ENCODE measurements at regions not wholly inside any gene's neighbourhood (a gene's known extent, or its start where the extent isn't known, plus 50 kb on each side); places are given as distances from the start of the nearest gene placed in this dataset.
"Not testable (repeated sequence)": the region's sequence is repeated elsewhere in the genome, so short reads cannot be mapped to it uniquely, and the experiment has no call there.

GRCh38 chr4:114323841-114324240 lies 274.8 kb upstream of the UGT8 start:
- TF ChIP-seq POLR2A (IDR thresholded peaks at IDR 0.05; ENCODE audit: low read depth, low read length) = no peak
- DNase-seq (ENCODE audit: insufficient read length, low spot score) (no peak), FAIRE-seq (no peak)

- no peak for FAIRE-seq
- no peak for DNase-seq (ENCODE audit: insufficient read length, low spot score)
- no peak for TF ChIP-seq POLR2A (IDR thresholded peaks at IDR 0.05; ENCODE audit: low read depth, low read length)
Measured at GRCh38 chr4:114326358-114326757, 272.2 kb upstream of the UGT8 start.

GRCh38 chr4:114332119-114332518 lies 266.5 kb upstream of the UGT8 start:
- DNase-seq (ENCODE audit: insufficient read length, low spot score) (no peak), FAIRE-seq (no peak)
- TF ChIP-seq POLR2A (IDR thresholded peaks at IDR 0.05; ENCODE audit: low read depth, low read length) = no peak

GRCh38 chr4:114334363-114334762 lies 264.2 kb upstream of the UGT8 start:
- DNase-seq (ENCODE audit: insufficient read length, low spot score); FAIRE-seq: not testable (repeated sequence)

- TF ChIP-seq POLR2A (IDR thresholded peaks at IDR 0.05; ENCODE audit: low read depth, low read length) = no peak
- DNase-seq (ENCODE audit: insufficient read length, low spot score) = no peak
- no peak for FAIRE-seq
Measured at GRCh38 chr4:114334884-114335330, 263.7 kb upstream of the UGT8 start.

- DNase-seq (ENCODE audit: insufficient read length, low spot score) (no peak), FAIRE-seq (no peak)
- TF ChIP-seq POLR2A (IDR thresholded peaks at IDR 0.05; ENCODE audit: low read depth, low read length) = no peak
Measured at GRCh38 chr4:114335339-114335738, 263.3 kb upstream of the UGT8 start.

- no peak for TF ChIP-seq POLR2A (IDR thresholded peaks at IDR 0.05; ENCODE audit: low read depth, low read length)
- DNase-seq (ENCODE audit: insufficient read length, low spot score) (no peak), FAIRE-seq (no peak)
Measured at GRCh38 chr4:114343015-114343414, 255.6 kb upstream of the UGT8 start.

- DNase-seq (ENCODE audit: insufficient read length, low spot score) = no peak
- peak; percentile 52 for FAIRE-seq
- TF ChIP-seq POLR2A (IDR thresholded peaks at IDR 0.05; ENCODE audit: low read depth, low read length) = no peak
Measured at GRCh38 chr4:114349543-114350175, 248.9 kb upstream of the UGT8 start.

GRCh38 chr4:114358901-114359300 lies 239.7 kb upstream of the UGT8 start:
- TF ChIP-seq POLR2A (IDR thresholded peaks at IDR 0.05; ENCODE audit: low read depth, low read length) = no peak
- DNase-seq (ENCODE audit: insufficient read length, low spot score) = no peak
- no peak for FAIRE-seq

GRCh38 chr4:114361249-114361648 lies 237.4 kb upstream of the UGT8 start:
- DNase-seq (ENCODE audit: insufficient read length, low spot score) = no peak
- TF ChIP-seq POLR2A (IDR thresholded peaks at IDR 0.05; ENCODE audit: low read depth, low read length) = no peak
- peak; percentile 23 for FAIRE-seq

GRCh38 chr4:114364857-114365256 lies 233.8 kb upstream of the UGT8 start:
- no peak for TF ChIP-seq POLR2A (IDR thresholded peaks at IDR 0.05; ENCODE audit: low read depth, low read length)
- FAIRE-seq (no peak), DNase-seq (ENCODE audit: insufficient read length, low spot score) (no peak)

- no peak for FAIRE-seq
Measured at GRCh38 chr4:114365591-114365990, 233.0 kb upstream of the UGT8 start.

GRCh38 chr4:114366368-114366767 lies 232.2 kb upstream of the UGT8 start:
- no peak for DNase-seq (ENCODE audit: insufficient read length, low spot score)
- TF ChIP-seq POLR2A (IDR thresholded peaks at IDR 0.05; ENCODE audit: low read depth, low read length) = no peak
- no peak for FAIRE-seq

More at GRCh38 chr4:114365591-114365990, 233.0 kb upstream of the UGT8 start:
- no peak for DNase-seq (ENCODE audit: insufficient read length, low spot score)
- TF ChIP-seq POLR2A (IDR thresholded peaks at IDR 0.05; ENCODE audit: low read depth, low read length) = no peak

GRCh38 chr4:114368751-114369150 lies 229.9 kb upstream of the UGT8 start:
- TF ChIP-seq POLR2A (IDR thresholded peaks at IDR 0.05; ENCODE audit: low read depth, low read length) = no peak
- DNase-seq (ENCODE audit: insufficient read length, low spot score) = no peak
- FAIRE-seq = no peak

GRCh38 chr4:114373508-114373907 lies 225.1 kb upstream of the UGT8 start:
- no peak for TF ChIP-seq POLR2A (IDR thresholded peaks at IDR 0.05; ENCODE audit: low read depth, low read length)
- no peak for FAIRE-seq
- DNase-seq (ENCODE audit: insufficient read length, low spot score) = no peak
